ENCODE measurements at regions not wholly inside any gene's neighbourhood (a gene's known extent, or its start where the extent isn't known, plus 50 kb on each side); places are given as distances from the start of the nearest gene placed in this dataset.

DNA sequence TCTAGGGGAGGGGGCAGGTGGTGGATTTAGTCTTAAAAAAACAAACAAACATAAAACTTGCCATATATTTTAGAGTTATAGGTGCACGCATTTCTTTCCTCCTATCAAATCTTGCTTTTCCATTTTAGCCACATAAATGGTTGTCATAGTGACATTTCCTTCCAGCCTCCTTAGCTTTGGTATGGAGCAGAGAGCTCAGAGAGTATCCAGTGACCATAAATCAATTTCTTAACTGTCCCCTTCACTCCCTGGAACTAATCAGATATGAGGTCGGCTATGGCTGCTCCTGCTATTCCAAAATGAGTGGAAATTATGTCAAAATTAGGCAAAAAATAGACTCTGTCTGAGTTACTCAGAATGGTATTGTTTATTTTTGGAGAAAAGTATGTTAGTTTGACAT lies 164.5 kb downstream of the EBLN2 start:
- no peaks in the 10 kb centered on the region for H3K79me2 ChIP-seq (ENCODE audit: control insufficient read depth, insufficient read depth, low read length)
- no peaks in the 10 kb centered on the region for H3K9me1 ChIP-seq (ENCODE audit: control insufficient read depth, insufficient read depth, low read length)
- DNase-seq (ENCODE audit: extremely low read depth in 1 of 4, low spot score in 3 of 4) (no peak), FAIRE-seq (no peak), ATAC-seq (no peak)
- H3K9me3 ChIP-seq (replicated peaks; ENCODE audit: control insufficient read depth, insufficient read depth, low read depth, low read length), result no peaks in the 10 kb centered on the region
- H2AFZ ChIP-seq (ENCODE audit: low read depth, low read length), result no peak overlapping the region
- no peak overlapping the region for H3K9ac ChIP-seq (ENCODE audit: insufficient read depth in 1 of 2, low read depth in 2 of 2, low read length in 2 of 2)
- TF ChIP-seq POLR2AphosphoS5 (IDR thresholded peaks at IDR 0.05; ENCODE audit: control insufficient read depth, insufficient read depth, low read depth, low read length), result no peak
- TF ChIP-seq, protein P1, sequence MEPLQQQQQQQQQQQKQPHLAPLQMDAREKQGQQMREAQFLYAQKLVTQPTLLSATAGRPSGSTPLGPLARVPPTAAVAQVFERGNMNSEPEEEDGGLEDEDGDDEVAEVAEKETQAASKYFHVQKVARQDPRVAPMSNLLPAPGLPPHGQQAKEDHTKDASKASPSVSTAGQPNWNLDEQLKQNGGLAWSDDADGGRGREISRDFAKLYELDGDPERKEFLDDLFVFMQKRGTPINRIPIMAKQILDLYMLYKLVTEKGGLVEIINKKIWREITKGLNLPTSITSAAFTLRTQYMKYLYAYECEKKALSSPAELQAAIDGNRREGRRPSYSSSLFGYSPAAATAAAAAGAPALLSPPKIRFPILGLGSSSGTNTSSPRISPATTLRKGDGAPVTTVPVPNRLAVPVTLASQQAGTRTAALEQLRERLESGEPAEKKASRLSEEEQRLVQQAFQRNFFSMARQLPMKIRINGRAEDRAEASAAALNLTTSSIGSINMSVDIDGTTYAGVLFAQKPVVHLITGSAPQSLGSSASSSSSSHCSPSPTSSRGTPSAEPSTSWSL (CRISPR knock-in tag; IDR thresholded peaks at IDR 0.05; ENCODE audit: borderline replicate concordance), result no peak
- TF ChIP-seq, protein P2, sequence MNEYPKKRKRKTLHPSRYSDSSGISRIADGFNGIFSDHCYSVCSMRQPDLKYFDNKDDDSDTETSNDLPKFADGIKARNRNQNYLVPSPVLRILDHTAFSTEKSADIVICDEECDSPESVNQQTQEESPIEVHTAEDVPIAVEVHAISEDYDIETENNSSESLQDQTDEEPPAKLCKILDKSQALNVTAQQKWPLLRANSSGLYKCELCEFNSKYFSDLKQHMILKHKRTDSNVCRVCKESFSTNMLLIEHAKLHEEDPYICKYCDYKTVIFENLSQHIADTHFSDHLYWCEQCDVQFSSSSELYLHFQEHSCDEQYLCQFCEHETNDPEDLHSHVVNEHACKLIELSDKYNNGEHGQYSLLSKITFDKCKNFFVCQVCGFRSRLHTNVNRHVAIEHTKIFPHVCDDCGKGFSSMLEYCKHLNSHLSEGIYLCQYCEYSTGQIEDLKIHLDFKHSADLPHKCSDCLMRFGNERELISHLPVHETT (CRISPR knock-in tag; conservative IDR thresholded peaks at IDR 0.05 in 1 of 2, IDR thresholded peaks at IDR 0.05 in 1 of 2), result no peak
- H3K4me3 ChIP-seq, result no peak overlapping the region
- WGBS (ENCODE audit: insufficient coverage, low coverage, missing lambda C conversion rate), result 0% methylated on average over 2 of the region's 2 CpGs
- no peaks in the 10 kb centered on the region for H4K20me1 ChIP-seq (replicated peaks; ENCODE audit: control insufficient read depth, insufficient read depth, low read length)
- H3K27me3 ChIP-seq (ENCODE audit: control insufficient read depth in 2 of 2, insufficient read depth in 2 of 2, low read length in 2 of 2), result peaks cover 2 to 17% of the 10 kb centered on the region in 2 experiments; a peak in 3 of 5 replicates
- in situ Hi-C loops (cut with MboI) (no loop called here), intact Hi-C loops (cut with micrococcal nuclease) (no loop called here)
- no TSS peak for BruUV-seq (replicated peaks)
- no peaks in the 10 kb centered on the region for H3K4me1 ChIP-seq (replicated peaks in 1 of 2; ENCODE audit: control insufficient read depth in 2 of 2, insufficient read depth in 2 of 2, low read length in 2 of 2)
- H3K27ac ChIP-seq (ENCODE audit: extremely low read depth, low read depth, low read length), result no peak overlapping the region
- ChIA-PET POLR2A (no interaction called here), CTCF (ENCODE audit: low intra/inter-chr PET ratio) (no interaction called here)
- no peak overlapping the region for H3K4me2 ChIP-seq (ENCODE audit: insufficient read depth, low read length)
- no peaks in the 10 kb centered on the region for H3K36me3 ChIP-seq (ENCODE audit: control insufficient read depth, insufficient read depth, low read length)

Measured in K562 (cell line).